ENCODE measurements at regions not wholly inside any gene's neighbourhood (a gene's known extent, or its start where the extent isn't known, plus 50 kb on each side); places are given as distances from the start of the nearest gene placed in this dataset.

GRCh38 chr9:16248822-16249221 is 621.6 kb downstream of the BNC2 start:
- DNase-seq: no peak

- DNase-seq: no peak
Observed at GRCh38 chr9:16252616-16253015, 617.9 kb downstream of the BNC2 start.

GRCh38 chr9:16254674-16255073 is 615.8 kb downstream of the BNC2 start:
- no peak for DNase-seq

- DNase-seq: no peak
Observed at GRCh38 chr9:16255217-16255616, 615.3 kb downstream of the BNC2 start.

- no peak for DNase-seq
Observed at GRCh38 chr9:16257604-16258003, 612.9 kb downstream of the BNC2 start.

- DNase-seq: no peak
Observed at GRCh38 chr9:16258191-16258590, 612.3 kb downstream of the BNC2 start.

GRCh38 chr9:16258708-16259107 is 611.8 kb downstream of the BNC2 start:
- peak; percentile 56 for DNase-seq

GRCh38 chr9:16262477-16263261 is 607.8 kb downstream of the BNC2 start:
- no peak for DNase-seq

- DNase-seq: no peak
Observed at GRCh38 chr9:16265688-16266087, 604.8 kb downstream of the BNC2 start.

- DNase-seq: no peak
Observed at GRCh38 chr9:16266648-16267276, 603.7 kb downstream of the BNC2 start.

- no peak for DNase-seq
Observed at GRCh38 chr9:16267281-16268066, 603.0 kb downstream of the BNC2 start.

- DNase-seq: no peak
Observed at GRCh38 chr9:16268067-16268881, 602.2 kb downstream of the BNC2 start.

GRCh38 chr9:16271967-16272366 is 598.5 kb downstream of the BNC2 start:
- no peak for DNase-seq

GRCh38 chr9:16272776-16273175 is 597.7 kb downstream of the BNC2 start:
- no peak for DNase-seq

GRCh38 chr9:16275795-16276624 is 594.5 kb downstream of the BNC2 start:
- no peak for DNase-seq

- DNase-seq: no peak
Observed at GRCh38 chr9:16276866-16277265, 593.6 kb downstream of the BNC2 start.

- DNase-seq: no peak
Observed at GRCh38 chr9:16277471-16277960, 593.0 kb downstream of the BNC2 start.

GRCh38 chr9:16278326-16278999 is 592.0 kb downstream of the BNC2 start:
- DNase-seq: no peak

GRCh38 chr9:16281707-16282106 is 588.8 kb downstream of the BNC2 start:
- DNase-seq: no peak

- no peak for DNase-seq
Observed at GRCh38 chr9:16282216-16282615, 588.3 kb downstream of the BNC2 start.

GRCh38 chr9:16282718-16283117 is 587.8 kb downstream of the BNC2 start:
- DNase-seq: no peak

Data from MV-4-11 (cell line).